ENCODE measurements at regions not wholly inside any gene's neighbourhood (a gene's known extent, or its start where the extent isn't known, plus 50 kb on each side); places are given as distances from the start of the nearest gene placed in this dataset.
"Not testable (repeated sequence)": the region's sequence is repeated elsewhere in the genome, so short reads cannot be mapped to it uniquely, and the experiment has no call there.

- DNase-seq = no peak
These were observed 117.5 kb downstream of the DACT1 start for GRCh38 chr14:58755031-58755925.

GRCh38 chr14:58760121-58760520 is 122.4 kb downstream of the DACT1 start:
- DNase-seq = no peak

GRCh38 chr14:58762629-58763028 is 124.9 kb downstream of the DACT1 start:
- no peak for DNase-seq

DNA sequence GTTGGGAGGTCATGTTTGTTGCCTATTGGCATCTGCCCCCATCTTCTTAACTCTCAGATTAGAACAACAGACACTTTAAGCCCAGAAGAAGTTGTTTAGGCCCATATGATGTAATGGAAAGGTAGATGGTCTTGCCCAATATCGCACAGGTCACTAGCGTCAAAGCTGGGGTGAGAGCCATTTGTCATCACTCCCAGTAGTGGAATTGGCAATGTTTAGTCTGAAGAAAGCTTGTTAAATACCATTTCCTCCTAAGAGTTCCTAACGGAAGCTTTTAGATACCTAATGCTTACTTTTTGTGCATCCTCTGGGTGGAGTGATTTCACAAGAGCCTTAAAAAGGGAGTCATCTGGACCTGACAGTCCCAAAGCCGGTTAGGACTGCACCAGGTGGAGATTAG is 125.4 kb downstream of the DACT1 start:
- DNase-seq = no peak

GRCh38 chr14:58765418-58765831 is 127.7 kb downstream of the DACT1 start:
- DNase-seq = no peak

DNA sequence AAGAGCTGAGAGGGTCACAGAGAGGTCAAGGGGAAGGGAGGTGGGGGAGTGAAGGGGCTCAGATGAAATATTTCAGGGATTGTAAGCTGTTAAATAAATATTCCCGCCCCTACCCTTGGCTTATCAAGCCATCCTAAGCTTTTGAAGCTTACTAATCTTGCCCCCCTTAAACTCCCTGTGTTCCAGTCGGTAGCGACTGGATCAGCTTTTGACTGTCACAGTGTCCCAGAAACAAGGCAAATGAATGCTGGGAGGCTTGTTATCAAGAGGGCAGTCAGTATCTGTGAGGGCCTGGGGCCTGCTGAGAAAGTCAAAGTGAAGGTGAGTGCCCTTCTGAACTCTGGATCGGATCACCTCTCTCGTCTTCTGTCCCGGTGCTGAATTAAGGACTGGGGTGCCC is 128.1 kb downstream of the DACT1 start:
- no peak for DNase-seq

DNA sequence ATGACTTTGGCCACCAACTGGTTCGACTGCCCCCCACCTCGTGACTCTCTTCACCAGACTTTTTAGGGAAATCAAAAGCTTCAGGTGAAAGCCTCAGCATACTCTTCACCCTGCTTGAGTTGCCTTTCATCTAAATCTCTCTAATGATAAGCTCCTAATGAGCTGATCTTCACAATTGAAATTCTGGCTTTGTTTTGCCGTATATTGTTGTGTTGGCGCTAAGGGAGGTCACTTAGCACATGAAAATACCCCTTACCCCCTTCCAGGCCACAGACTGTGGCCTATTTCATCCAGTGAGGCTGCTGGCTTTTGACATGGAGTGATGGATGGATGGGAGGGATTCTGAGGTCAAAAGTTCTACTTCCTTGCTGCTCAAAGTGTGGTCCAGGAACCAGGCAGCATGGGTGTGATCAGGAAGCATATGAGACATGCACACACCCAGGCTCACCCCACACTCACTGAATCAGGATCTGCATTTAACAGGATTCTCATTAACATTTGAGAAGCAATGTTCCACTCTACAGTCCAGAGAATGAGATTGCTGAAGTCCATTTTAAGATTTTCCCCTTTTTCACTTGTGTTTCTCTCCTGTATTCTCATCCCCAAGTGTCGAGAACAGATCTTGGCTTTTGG is 131.4 kb downstream of the DACT1 start:
- no peak for DNase-seq

GRCh38 chr14:58769771-58770170 is 132.0 kb downstream of the DACT1 start:
- DNase-seq = no peak

DNA sequence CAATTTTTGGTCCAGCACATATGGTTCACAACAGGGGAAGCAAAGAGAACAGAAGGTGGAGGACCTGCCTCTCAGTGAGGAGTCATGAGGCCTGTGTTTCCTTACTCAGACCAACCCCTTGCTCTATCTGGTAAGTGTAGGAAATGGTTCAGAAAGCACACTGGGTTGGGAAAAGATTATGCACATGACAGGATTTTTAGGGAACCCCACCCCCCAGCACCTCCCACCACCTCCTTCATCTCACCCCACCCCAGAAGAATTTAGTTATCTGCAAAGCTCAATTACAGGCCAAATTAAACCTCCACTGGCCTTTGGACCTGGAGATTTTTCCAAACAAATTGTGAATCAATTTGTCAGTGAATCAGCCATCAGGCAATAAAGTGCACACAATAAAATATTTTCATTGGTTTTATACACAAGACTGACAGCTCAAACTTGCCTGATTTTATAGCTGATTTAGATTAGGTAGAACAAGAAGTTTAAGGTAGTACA is 132.8 kb downstream of the DACT1 start:
- no peak for DNase-seq

DNA sequence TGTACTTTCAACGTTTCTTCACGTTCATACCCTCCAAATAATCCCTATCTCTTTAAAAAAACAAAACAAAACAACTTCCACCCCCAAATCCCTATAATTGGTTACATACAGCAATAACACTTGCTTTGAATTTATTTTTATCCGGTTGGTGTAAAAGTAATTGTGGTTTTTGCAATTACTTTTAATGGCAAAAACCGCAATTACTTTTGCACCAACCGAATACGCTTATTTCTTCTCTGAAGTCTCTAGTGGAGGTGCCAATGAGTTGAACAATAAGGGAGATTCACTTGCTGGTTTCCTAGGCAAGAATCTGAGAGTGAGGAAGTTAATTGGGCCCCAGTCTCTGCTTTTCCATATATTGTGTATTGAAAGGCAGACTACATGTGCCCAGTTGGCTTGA is 133.3 kb downstream of the DACT1 start:
- DNase-seq = no peak

DNA sequence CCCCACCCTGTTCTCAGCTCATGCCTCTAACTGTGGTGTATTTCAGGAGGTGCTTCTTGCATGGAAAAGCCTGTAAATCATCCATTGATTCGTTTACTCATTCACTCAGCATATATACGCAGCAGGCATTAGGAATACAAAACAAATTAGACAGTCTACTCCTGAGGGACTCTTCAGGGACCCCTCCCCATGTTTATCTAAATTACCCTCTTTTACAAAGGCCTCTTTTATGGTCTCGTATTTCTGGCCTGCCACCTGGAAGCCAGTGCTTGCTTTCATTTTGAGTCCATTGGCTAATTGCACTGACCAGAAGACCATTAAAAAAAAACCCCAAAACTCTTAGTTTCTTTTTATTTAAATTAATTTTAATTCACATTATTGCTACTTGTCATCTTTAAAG is 134.4 kb downstream of the DACT1 start:
- DNase-seq = no peak

- DNase-seq = no peak
These were observed 135.2 kb downstream of the DACT1 start for GRCh38 chr14:58772794-58773620.

- no peak for DNase-seq
These were observed 136.8 kb downstream of the DACT1 start for GRCh38 chr14:58774531-58774930.

- DNase-seq = not testable (repeated sequence)
These were observed 137.4 kb downstream of the DACT1 start for GRCh38 chr14:58775130-58775529.

DNA sequence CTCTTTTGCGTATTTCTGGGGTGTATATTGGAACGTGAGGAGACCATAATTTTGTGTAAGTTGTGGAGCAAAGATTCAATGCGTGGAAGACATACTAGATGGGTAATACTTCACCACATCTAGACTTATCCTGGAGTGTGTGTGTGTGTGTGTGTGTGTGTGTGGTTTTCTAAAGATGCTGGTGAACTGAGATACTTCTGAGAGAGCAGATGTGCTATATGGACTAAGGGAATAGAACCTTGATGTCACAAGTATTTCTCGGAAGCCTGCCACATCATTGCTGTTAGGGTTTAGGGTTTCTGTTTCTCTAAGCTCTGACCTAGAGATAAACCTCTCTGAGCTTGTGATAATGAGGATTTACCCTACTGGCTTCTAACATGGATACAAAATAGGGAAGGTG is 138.8 kb downstream of the DACT1 start:
- no peak for DNase-seq

- DNase-seq = no peak
These were observed 139.8 kb downstream of the DACT1 start for GRCh38 chr14:58777541-58777979.

DNA sequence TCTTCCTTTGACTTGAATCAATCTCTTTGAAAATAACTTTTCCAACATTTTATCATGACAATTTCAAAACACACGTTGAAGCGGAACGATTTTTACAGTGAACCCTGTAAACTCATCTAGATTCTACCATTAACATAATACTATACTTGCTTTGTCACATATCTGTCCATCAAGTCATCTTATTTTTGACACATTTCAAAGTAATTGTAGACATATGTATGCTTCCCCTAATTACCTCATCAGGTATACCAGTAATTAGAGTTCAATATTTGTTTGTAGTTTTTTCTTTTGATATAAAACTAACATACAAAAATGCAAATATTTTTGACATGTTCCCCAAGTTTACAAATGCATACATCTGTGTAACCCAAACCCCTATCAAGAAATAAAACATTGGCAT is 140.4 kb downstream of the DACT1 start:
- no peak for DNase-seq

DNA sequence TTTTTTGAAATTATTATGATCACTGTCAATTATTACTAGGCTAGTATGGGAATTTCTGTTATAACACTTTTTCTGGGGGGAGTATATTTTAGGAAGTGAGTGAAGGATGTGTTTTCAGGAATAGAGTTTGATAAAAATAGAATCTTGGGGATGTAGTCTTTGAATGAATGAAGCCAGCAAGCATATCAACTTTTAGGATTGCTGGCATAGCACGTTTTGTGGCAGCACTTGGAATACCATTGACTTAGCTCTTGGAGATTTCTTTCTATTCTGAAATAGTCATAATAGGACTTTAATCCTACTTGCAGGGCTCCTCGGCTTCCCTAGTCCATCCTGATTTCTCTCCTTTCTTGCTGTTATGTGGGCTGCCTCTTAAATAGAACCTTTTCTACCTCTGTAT is 141.6 kb downstream of the DACT1 start:
- DNase-seq = no peak

DNA sequence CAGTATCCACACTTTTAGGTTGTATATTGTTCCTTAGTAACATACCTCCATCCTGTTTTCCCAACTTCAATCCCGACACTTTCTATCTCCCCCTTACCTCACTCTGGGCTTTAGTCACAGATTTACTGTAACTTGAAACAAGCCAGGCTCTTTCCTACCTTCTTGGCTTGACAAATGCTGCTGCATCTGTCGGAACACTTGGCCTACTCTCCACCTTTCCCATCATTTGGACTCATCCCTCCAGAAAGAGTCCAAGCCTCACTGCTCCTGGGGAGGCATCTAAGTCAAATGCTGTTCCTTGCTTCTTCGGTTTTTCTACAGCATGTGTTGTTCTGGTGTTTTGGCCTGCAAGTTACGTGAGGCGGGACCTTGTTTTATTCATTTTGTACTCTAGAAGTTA is 142.4 kb downstream of the DACT1 start:
- no peak for DNase-seq

DNA sequence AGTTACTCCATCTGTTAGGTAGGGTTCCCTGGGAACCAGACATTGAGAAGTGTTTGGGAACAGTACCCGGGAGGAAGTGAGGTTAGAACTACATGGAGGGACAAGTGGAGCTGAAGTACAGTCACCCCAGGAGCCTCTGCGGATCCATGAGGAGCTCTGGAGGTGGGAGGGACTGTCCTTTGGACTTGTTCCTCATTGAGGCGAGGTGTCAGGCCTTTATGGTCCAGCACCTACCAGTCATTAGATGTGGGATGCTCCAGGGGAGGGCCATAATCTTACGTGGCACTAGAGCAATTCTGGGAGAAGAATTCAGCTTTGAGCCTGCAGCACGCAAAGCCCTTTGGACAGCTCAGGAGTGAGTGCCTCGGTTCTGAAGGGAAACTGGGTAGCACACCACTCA is 142.8 kb downstream of the DACT1 start:
- DNase-seq = no peak

- DNase-seq = no peak
These were observed 144.2 kb downstream of the DACT1 start for GRCh38 chr14:58782011-58782410.

DNA sequence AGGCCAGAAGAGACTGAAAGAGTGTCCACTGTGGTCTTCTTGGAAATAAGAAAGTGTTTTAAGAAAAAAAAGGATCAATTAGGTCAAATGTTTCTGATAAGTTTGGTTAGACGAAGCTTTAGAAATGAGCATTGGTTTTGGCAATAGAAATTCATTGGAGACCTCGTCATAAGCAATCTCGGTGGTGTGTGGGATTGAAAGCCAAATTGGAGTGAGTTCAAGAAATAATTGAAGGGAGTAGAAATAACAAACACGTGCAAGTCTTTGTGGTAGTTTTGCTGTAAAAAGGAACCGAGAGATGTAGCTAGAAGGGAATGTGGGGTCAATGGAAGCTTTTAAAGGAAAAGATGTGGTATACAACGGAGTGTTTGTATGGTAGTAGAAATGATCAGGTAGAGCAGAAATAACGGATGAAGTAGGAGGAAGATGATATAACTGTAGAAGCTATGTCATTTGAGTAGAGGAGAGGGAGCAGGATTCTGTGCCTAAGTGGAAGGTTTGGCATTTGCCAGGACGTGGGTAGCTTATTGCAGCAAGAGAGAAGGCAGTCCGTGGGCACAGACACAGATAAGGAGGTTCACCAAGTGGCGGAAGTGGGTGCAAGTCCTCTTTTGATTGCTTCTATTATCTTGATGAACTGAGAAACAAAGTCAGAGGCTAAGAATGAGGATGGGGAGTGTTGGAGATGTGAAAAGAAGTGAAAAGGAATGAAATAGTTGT is 146.2 kb downstream of the DACT1 start:
- DNase-seq = no peak

DNA sequence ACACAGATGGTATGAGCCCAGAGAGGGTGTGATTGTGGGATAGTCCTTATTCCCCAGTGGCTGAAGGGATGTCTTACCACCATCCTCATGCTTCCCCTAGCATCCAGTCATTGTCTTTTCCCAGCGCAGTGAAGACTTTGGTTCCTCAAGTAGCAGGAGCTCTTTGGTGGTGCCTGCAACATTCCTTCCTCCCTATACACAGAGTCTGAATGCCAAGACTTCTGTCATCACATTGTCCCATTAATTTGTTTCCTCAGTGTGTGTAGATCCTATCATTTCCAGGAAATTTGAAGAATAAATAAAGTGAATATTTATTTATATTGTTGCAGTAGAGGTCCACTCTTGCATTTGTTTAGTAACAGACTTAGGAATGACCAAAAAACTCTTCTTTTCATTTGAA is 147.2 kb downstream of the DACT1 start:
- no peak for DNase-seq

Measured in stimulated activated CD4-positive, alpha-beta T cell treated with anti-CD3 and anti-CD28 coated beads, Interleukin-4, amount 100 ng/mL, for 1 hour (primary cell).